Endodermal cell (in vitro differentiated cells): ENCODE measurements at regions not wholly inside any gene's neighbourhood (a gene's known extent, or its start where the extent isn't known, plus 50 kb on each side); places are given as distances from the start of the nearest gene placed in this dataset.
A peak's percentile ranks its signal among the peaks of the same experiment; 100 is the strongest.

ENCODE experiments used
- DNase-seq: peaks from one replicate; pipeline ENCODE4 v3.0.0-alpha.2; 2017
- H3K27ac ChIP-seq: 2 replicates; pipeline ENCODE4 v1.5.1; 2013; ENCODE audit warnings: mild to moderate bottlenecking, low read depth, low read length, moderate library complexity
- H3K27me3 ChIP-seq: 2 replicates; pipeline ENCODE4 v1.6.1; 2013; ENCODE audit warnings: mild to moderate bottlenecking, low read length, moderate library complexity; ENCODE audit not compliant: insufficient read depth, control insufficient read depth, poor library complexity, severe bottlenecking
- H3K36me3 ChIP-seq: 2 replicates; pipeline ENCODE4 v1.7.0; 2013; ENCODE audit warnings: mild to moderate bottlenecking, low read length, moderate library complexity; ENCODE audit not compliant: control insufficient read depth, insufficient read depth
- H3K4me1 ChIP-seq: one replicate; pipeline ENCODE4 v1.7.0; 2013; ENCODE audit warnings: low read length; ENCODE audit not compliant: control insufficient read depth, insufficient read depth
- H3K4me3 ChIP-seq: 2 replicates; pipeline ENCODE4 v1.5.1; 2013; ENCODE audit warnings: mild to moderate bottlenecking, low read length, moderate library complexity
- H3K9ac ChIP-seq: 2 replicates; pipeline ENCODE4 v1.6.1; 2013; ENCODE audit warnings: mild to moderate bottlenecking, low read length, moderate library complexity; ENCODE audit not compliant: poor library complexity, severe bottlenecking; ENCODE audit errors: extremely low read depth
- H3K9me3 ChIP-seq: 2 replicates; pipeline ENCODE4 v1.6.1; 2013; ENCODE audit warnings: mild to moderate bottlenecking, low read length, moderate library complexity; ENCODE audit not compliant: control insufficient read depth
- H3K27ac Mint-ChIP-seq: 2 replicates; pipeline ENCODE4 v1.8.0; 2020; ENCODE audit warnings: mixed read lengths
- H3K27me3 Mint-ChIP-seq: 2 replicates; pipeline ENCODE4 v1.8.0; 2021; ENCODE audit warnings: mild to moderate bottlenecking, mixed read lengths; ENCODE audit not compliant: insufficient read depth
- H3K36me3 Mint-ChIP-seq: 2 replicates; pipeline ENCODE4 v1.8.0; 2020; ENCODE audit warnings: low read depth, mixed read lengths
- H3K4me1 Mint-ChIP-seq: 2 replicates; pipeline ENCODE4 v1.8.0; 2020; ENCODE audit warnings: mixed read lengths
- H3K4me3 Mint-ChIP-seq: 2 replicates; pipeline ENCODE4 v1.8.0; 2020; ENCODE audit warnings: mild to moderate bottlenecking, moderate library complexity, mixed read lengths
- H3K9me3 Mint-ChIP-seq: 2 replicates; pipeline ENCODE4 v1.8.0; 2020; ENCODE audit warnings: mild to moderate bottlenecking, mixed read lengths
- CTCF ChIP-seq: fragments of 200-600 bp; sonication (generic); conservative IDR thresholded peaks from 2 replicates; pipeline ENCODE4 v1.5.0; 2021; ENCODE audit warnings: antibody characterized with exemption, mild to moderate bottlenecking
- WGBS, 2 experiments: methylation state at CpG; one replicate each; pipeline versions ENCODE4 v1.1.5 to v1.1.7; 2013; ENCODE audit warnings: missing lambda C conversion rate in 2 of 2, mixed read lengths in 1 of 2; ENCODE audit not compliant: insufficient coverage in 1 of 2, insufficient read length in 1 of 2; 5-methylcytosine and 5-hydroxymethylcytosine counted together

GRCh38 chr12:93016752-93017350 is 87.8 kb upstream of the EEA1 start:
- Mint-ChIP-seq H3K27ac (peak overlapping the region; percentile 72), H3K4me1 (peaks cover 60% of the 10 kb centered on the region), H3K36me3 (peaks cover 60% of the 10 kb centered on the region), H3K9me3 (no peaks in the 10 kb centered on the region), H3K4me3 (no peak overlapping the region), H3K27me3 (no peaks in the 10 kb centered on the region)
- H3K36me3 ChIP-seq, result peaks cover 77% of the 10 kb centered on the region
- TF ChIP-seq CTCF, result no peak
- no peak for DNase-seq
- no peak overlapping the region for H3K9ac ChIP-seq
- H3K27me3 ChIP-seq, result no peaks in the 10 kb centered on the region
- H3K27ac ChIP-seq, result no peak overlapping the region
- H3K4me1 ChIP-seq, result peaks cover 22% of the 10 kb centered on the region
- no peaks in the 10 kb centered on the region for H3K9me3 ChIP-seq
- H3K4me3 ChIP-seq, result no peak overlapping the region
- WGBS, 2 experiments, result 85 to 93% methylated on average over 2 to 3 of the region's 4 CpGs

DNA sequence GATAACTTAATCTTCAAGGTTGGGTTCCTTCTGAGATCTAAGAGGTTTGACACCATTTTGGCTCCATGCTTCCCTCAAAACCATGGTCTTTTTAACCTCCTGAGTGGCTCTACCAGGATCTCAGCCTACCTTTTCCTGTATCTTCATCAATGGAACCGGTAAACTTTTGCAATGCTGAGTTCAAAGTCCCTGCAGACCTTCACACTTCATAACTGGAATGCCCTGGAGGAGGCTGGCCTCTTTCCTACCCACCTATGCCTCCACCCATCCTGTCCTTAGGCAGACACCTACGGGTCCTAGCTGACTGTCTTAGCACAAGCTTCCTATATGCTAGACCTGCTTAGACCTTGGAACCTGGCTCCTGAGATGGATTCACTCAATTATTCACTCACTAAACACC is 89.5 kb upstream of the EEA1 start:
- Histone ChIP-seq H3K9me3 (no peaks in the 10 kb centered on the region), H3K27me3 (no peaks in the 10 kb centered on the region), H3K4me3 (no peak overlapping the region), H3K4me1 (peaks cover 32% of the 10 kb centered on the region), H3K9ac (no peak overlapping the region), H3K36me3 (peaks cover 60% of the 10 kb centered on the region), H3K27ac (no peak overlapping the region)
- H3K36me3 Mint-ChIP-seq, result peaks cover 44% of the 10 kb centered on the region
- 93 to 94% methylated on average over 2 of the region's 2 CpGs for WGBS, 2 experiments
- no peaks in the 10 kb centered on the region for H3K27me3 Mint-ChIP-seq
- H3K4me1 Mint-ChIP-seq, result peaks cover 73% of the 10 kb centered on the region
- no peaks in the 10 kb centered on the region for H3K9me3 Mint-ChIP-seq
- no peak overlapping the region for H3K4me3 Mint-ChIP-seq
- H3K27ac Mint-ChIP-seq, result peak overlapping the region; percentile 64
- TF ChIP-seq CTCF, result no peak
- no peak for DNase-seq

DNA sequence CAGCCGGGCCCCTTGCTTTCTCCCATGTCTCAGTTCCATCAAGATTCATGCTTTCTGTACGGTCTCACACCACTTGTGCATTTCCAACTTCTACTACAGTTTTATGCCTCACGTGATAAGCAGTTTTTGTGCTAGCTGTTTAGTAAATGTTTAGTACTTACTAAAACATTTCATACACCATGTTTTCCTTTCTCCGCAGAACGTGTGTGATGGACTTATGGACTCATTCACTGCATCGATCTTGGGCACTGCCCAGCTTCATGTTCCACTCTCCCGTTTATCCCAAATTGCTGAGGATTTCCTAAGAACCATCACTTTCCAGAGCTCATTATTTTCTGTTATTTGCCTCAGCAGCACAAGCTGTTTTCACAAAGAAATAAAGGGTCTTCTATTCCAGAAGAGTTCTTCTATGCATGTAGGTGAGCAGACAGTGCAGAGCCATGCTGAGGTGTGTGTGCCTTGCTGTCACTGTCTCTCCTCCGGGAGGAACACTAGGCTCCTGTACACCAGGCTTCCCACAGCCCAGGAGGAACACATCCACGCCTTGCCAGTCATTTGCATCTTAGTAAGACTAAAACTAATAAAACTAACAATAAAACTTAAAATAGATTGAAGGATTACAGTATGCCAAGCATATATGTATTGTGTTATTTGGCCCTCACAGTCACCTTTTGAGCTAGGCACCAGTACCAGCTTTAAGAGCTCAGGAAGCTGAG is 90.3 kb upstream of the EEA1 start:
- H3K4me1 ChIP-seq, result peaks cover 32% of the 10 kb centered on the region
- Mint-ChIP-seq H3K4me1 (peaks cover 74% of the 10 kb centered on the region), H3K9me3 (no peaks in the 10 kb centered on the region), H3K27ac (peak overlapping the region; percentile 64), H3K36me3 (peaks cover 41% of the 10 kb centered on the region), H3K4me3 (no peak overlapping the region), H3K27me3 (no peaks in the 10 kb centered on the region)
- no peak for TF ChIP-seq CTCF
- no peak for DNase-seq
- no peak overlapping the region for H3K9ac ChIP-seq
- H3K9me3 ChIP-seq, result no peaks in the 10 kb centered on the region
- no peak overlapping the region for H3K27ac ChIP-seq
- no peak overlapping the region for H3K4me3 ChIP-seq
- peaks cover 54% of the 10 kb centered on the region for H3K36me3 ChIP-seq
- 92 to 98% methylated on average over 5 to 9 of the region's 9 CpGs for WGBS, 2 experiments
- no peaks in the 10 kb centered on the region for H3K27me3 ChIP-seq
